BJ (cell line): ENCODE measurements at regions not wholly inside any gene's neighbourhood (a gene's known extent, or its start where the extent isn't known, plus 50 kb on each side); places are given as distances from the start of the nearest gene placed in this dataset.

ENCODE experiments used
- CTCF ChIA-PET: fragments of 350-600 bp; formaldehyde crosslinking; extraction: SDS; loops from one replicate; lab custom pipeline; 2021; ENCODE audit warnings: antibody characterized with exemption, inconsistent platforms; lab: Yijun Ruan, JAX
- POLR2A ChIA-PET: fragments of 300-600 bp; sonication (Branson Sonifier 250); formaldehyde crosslinking; extraction: SDS; loops from one replicate; lab custom pipeline; 2021; ENCODE audit warnings: antibody characterized with exemption; lab: Charles Lee
- DNase-seq: peaks from one replicate; pipeline ENCODE4 v3.0.0-alpha.2; 2011; ENCODE audit warnings: low read depth
- H3K27me3 ChIP-seq: 2 replicates; pipeline ENCODE4 v1.6.0; 2011; ENCODE audit warnings: low read length; ENCODE audit not compliant: control insufficient read depth, insufficient read depth
- H3K36me3 ChIP-seq: 2 replicates; pipeline ENCODE4 v1.5.1; 2011; ENCODE audit warnings: low read length; ENCODE audit not compliant: control insufficient read depth, insufficient read depth
- H3K4me3 ChIP-seq: 2 replicates; pipeline ENCODE4 v1.5.1; 2011; ENCODE audit warnings: low read depth, mild to moderate bottlenecking, control low read depth, low read length
- CTCF ChIP-seq: IDR thresholded peaks from 2 replicates; pipeline ENCODE4 v1.5.1; 2011; ENCODE audit warnings: low read depth, mild to moderate bottlenecking, control low read depth, inconsistent platforms, low read length, moderate library complexity; ENCODE audit not compliant: insufficient read depth

GRCh38 chr20:7596541-7596940, 343.7 kb downstream of the HAO1 start:
- TF ChIP-seq CTCF: no peak
- CTCF ChIA-PET: interaction anchor here (0.9 kb wide), 1 partner anchor 46 kb away, joined by 3 read pairs; no protein-coding TSS in a partner anchor
- no peaks in the 10 kb centered on the region for H3K36me3 ChIP-seq
- no peak for DNase-seq
- no peak overlapping the region for H3K4me3 ChIP-seq
- POLR2A ChIA-PET: no interaction called here
- no peaks in the 10 kb centered on the region for H3K27me3 ChIP-seq

- ChIA-PET CTCF (no interaction called here), POLR2A (no interaction called here)
- Histone ChIP-seq H3K4me3 (no peak overlapping the region), H3K36me3 (no peaks in the 10 kb centered on the region), H3K27me3 (no peaks in the 10 kb centered on the region)
- no peak for TF ChIP-seq CTCF
- no peak for DNase-seq
Measured at GRCh38 chr20:7601431-7601830, 338.8 kb downstream of the HAO1 start.

- CTCF ChIA-PET: no interaction called here
Measured at GRCh38 chr20:7606941-7607340, 333.3 kb downstream of the HAO1 start.

GRCh38 chr20:7608250-7608649, 332.0 kb downstream of the HAO1 start:
- CTCF ChIA-PET: no interaction called here
- no peak for DNase-seq

More at GRCh38 chr20:7606941-7607340, 333.3 kb downstream of the HAO1 start:
- Histone ChIP-seq H3K27me3 (no peaks in the 10 kb centered on the region), H3K4me3 (no peak overlapping the region), H3K36me3 (no peaks in the 10 kb centered on the region)
- no peak for DNase-seq
- POLR2A ChIA-PET: no interaction called here
- no peak for TF ChIP-seq CTCF

GRCh38 chr20:7609251-7609650, 331.0 kb downstream of the HAO1 start:
- CTCF ChIA-PET: no interaction called here

More at GRCh38 chr20:7608250-7608649, 332.0 kb downstream of the HAO1 start:
- TF ChIP-seq CTCF: no peak
- POLR2A ChIA-PET: no interaction called here
- Histone ChIP-seq H3K36me3 (no peaks in the 10 kb centered on the region), H3K27me3 (no peaks in the 10 kb centered on the region), H3K4me3 (no peak overlapping the region)

More at GRCh38 chr20:7609251-7609650, 331.0 kb downstream of the HAO1 start:
- no peak overlapping the region for H3K4me3 ChIP-seq
- DNase-seq: no peak
- H3K27me3 ChIP-seq: no peaks in the 10 kb centered on the region
- TF ChIP-seq CTCF: no peak
- no peaks in the 10 kb centered on the region for H3K36me3 ChIP-seq
- POLR2A ChIA-PET: no interaction called here
